HepG2 (cell line): ENCODE measurements at regions not wholly inside any gene's neighbourhood (a gene's known extent, or its start where the extent isn't known, plus 50 kb on each side); places are given as distances from the start of the nearest gene placed in this dataset.

Experiments
- ATAC-seq: fragments of 200-7000 bp; cut with Tn5 transposase; 3 replicates; pipeline ENCODE4 v1.9.1; 2020; ENCODE audit warnings: mild to moderate bottlenecking, moderate library complexity
- BruUV-seq: library from RNA; stranded (reverse); fragments of 400-500 nt; replicated peaks from 2 replicates; lab custom pipeline; 2021; lab: Mats Ljungman, UMichigan
- CTCF ChIA-PET: fragments of 300-600 bp; formaldehyde crosslinking; extraction: SDS; loops from one replicate; lab custom pipeline; 2021; ENCODE audit warnings: low total read pairs, inconsistent platforms, low intra/inter-chr PET ratio; lab: Yijun Ruan, JAX
- POLR2A ChIA-PET: fragments of 350-600 bp; sonication (Branson Sonifier 250); formaldehyde crosslinking; loops from one replicate; lab custom pipeline; 2020; ENCODE audit warnings: antibody characterized with exemption, inconsistent platforms; lab: Yijun Ruan, JAX
- DNase-seq: peaks from one replicate; pipeline ENCODE4 v3.0.0-alpha.2; 2015; ENCODE audit warnings: low spot score
- FAIRE-seq: peaks from 3 replicates; lab custom pipeline; 2011; peaks lifted over from hg19 to GRCh38; lab: Jason Lieb, UNC
- H2AFZ ChIP-seq: one replicate; pipeline ENCODE4 v1.6.1; 2011; ENCODE audit warnings: low read length, inconsistent platforms
- H3K27ac ChIP-seq: fragments of 300-600 bp; 3 replicates; pipeline ENCODE4 v1.8.0; 2011; ENCODE audit warnings: mixed run types, mild to moderate bottlenecking, mixed read lengths, low read length, inconsistent platforms; ENCODE audit not compliant: insufficient read depth; ENCODE audit errors: extremely low read length
- H3K27me3 ChIP-seq, 2 experiments: fragments of 200-600 bp in 1 of 2; 2 replicates in 1 of 2; 3 replicates in 1 of 2; pipeline versions ENCODE4 v1.6.0 to v1.8.0; 2011; ENCODE audit warnings: low read length in 2 of 2, mild to moderate bottlenecking in 2 of 2, moderate library complexity in 2 of 2, inconsistent platforms in 1 of 2; ENCODE audit not compliant: insufficient read depth in 2 of 2, control insufficient read depth in 1 of 2
- H3K36me3 ChIP-seq, 2 experiments: fragments of 200-600 bp in 1 of 2; replicated peaks in 1 of 2; 2 replicates in 1 of 2; 3 replicates in 1 of 2; pipeline versions ENCODE4 v1.5.1 to v1.8.0; 2011; ENCODE audit warnings: low read length in 2 of 2, inconsistent platforms in 1 of 2; ENCODE audit not compliant: insufficient read depth in 2 of 2, control insufficient read depth in 1 of 2
- H3K4me1 ChIP-seq: 2 replicates; pipeline ENCODE4 v1.5.1; 2012; ENCODE audit warnings: low read length, inconsistent platforms; ENCODE audit not compliant: insufficient read depth
- H3K4me2 ChIP-seq: 2 replicates; pipeline ENCODE4 v1.6.0; 2011; ENCODE audit warnings: low read depth, low read length, inconsistent platforms
- H3K4me3 ChIP-seq, 3 experiments: fragments of 200-600 bp in 1 of 3; sonication (generic), shearing (Covaris generic) in 1 of 3; replicated peaks in 1 of 3; 2 replicates each; pipeline ENCODE4 v1.5.1; 2011 to 2016; ENCODE audit warnings: low read length in 3 of 3, inconsistent platforms in 2 of 3, low read depth in 2 of 3, mild to moderate bottlenecking in 2 of 3, control low read depth in 1 of 3, mixed read lengths in 1 of 3; ENCODE audit not compliant: insufficient read depth in 1 of 3
- H3K79me2 ChIP-seq: one replicate; pipeline ENCODE4 v1.6.1; 2011; ENCODE audit warnings: low read length, inconsistent platforms; ENCODE audit not compliant: insufficient read depth
- H3K9ac ChIP-seq: 2 replicates; pipeline ENCODE4 v1.6.0; 2011; ENCODE audit warnings: mild to moderate bottlenecking, low read depth, low read length, inconsistent platforms; ENCODE audit not compliant: insufficient read depth
- H3K9me3 ChIP-seq: 2 replicates; pipeline ENCODE4 v1.5.1; 2012; ENCODE audit warnings: mild to moderate bottlenecking, low read length
- H4K20me1 ChIP-seq: 2 replicates; pipeline ENCODE4 v1.6.0; 2011; ENCODE audit warnings: inconsistent platforms, mild to moderate bottlenecking, low read length, moderate library complexity; ENCODE audit not compliant: insufficient read depth
- ARHGAP35 ChIP-seq: sonication (generic); formaldehyde crosslinking; IDR thresholded peaks from 2 replicates; pipeline ENCODE4 v1.9.0; 2022; ENCODE audit warnings: mild to moderate bottlenecking, inconsistent platforms, moderate library complexity, missing genetic modification reagents, borderline replicate concordance
- CENPBD1 ChIP-seq: sonication (generic); formaldehyde crosslinking; IDR thresholded peaks from 2 replicates; pipeline ENCODE4 v1.8.0; 2022; ENCODE audit warnings: missing genetic modification reagents, low read depth, mild to moderate bottlenecking, borderline replicate concordance
- NR1H2 ChIP-seq: sonication (generic); formaldehyde crosslinking; IDR thresholded peaks from 2 replicates; pipeline ENCODE4 v1.8.1; 2022; ENCODE audit warnings: low read depth, missing genetic modification reagents, borderline replicate concordance
- RARA ChIP-seq: IDR thresholded peaks from 2 replicates; pipeline ENCODE4 v1.6.1; 2016; ENCODE audit warnings: missing genetic modification reagents, missing compliant biosample characterization
- ZBTB42 ChIP-seq: sonication (generic); formaldehyde crosslinking; IDR thresholded peaks from 2 replicates; pipeline ENCODE4 v1.5.0; 2020; ENCODE audit warnings: mild to moderate bottlenecking, missing genetic modification reagents
- ZFX ChIP-seq: sonication (generic); formaldehyde crosslinking; IDR thresholded peaks from 2 replicates; pipeline ENCODE4 v1.4.0; 2020; ENCODE audit warnings: mild to moderate bottlenecking, low read depth, missing genetic modification reagents, moderate library complexity
- ZNF18 ChIP-seq: sonication (generic); formaldehyde crosslinking; IDR thresholded peaks from 2 replicates; pipeline ENCODE4 v1.8.0; 2022; ENCODE audit warnings: mild to moderate bottlenecking, missing genetic modification reagents; ENCODE audit not compliant: insufficient replicate concordance
- ZNF577 ChIP-seq: sonication (generic); formaldehyde crosslinking; IDR thresholded peaks from 2 replicates; pipeline ENCODE4 v1.4.0; 2020; ENCODE audit warnings: mild to moderate bottlenecking, low read depth, missing genetic modification reagents, borderline replicate concordance
- WGBS: methylation state at CpG from one replicate; pipeline ENCODE4 v1.1.6; 2017; ENCODE audit warnings: low lambda C conversion rate; 5-methylcytosine and 5-hydroxymethylcytosine counted together
- in situ Hi-C: cut with HindIII; loops from 2 replicates; pipeline ENCODE4 v1.10.0; 2017; ENCODE audit warnings: low pct_unique_long_range_greater_than_20kb; ENCODE audit not compliant: extremely low pct_ligation_motif_present
- intact Hi-C: fragments of 100-400 bp; cut with micrococcal nuclease; formaldehyde crosslinking; loops from one replicate; pipeline ENCODE4 v1.10.0; 2022; ENCODE audit not compliant: unreplicated experiment
- TF ChIP-seq, protein P1 (sequence below): sonication (generic); formaldehyde crosslinking; IDR thresholded peaks from 2 replicates; pipeline ENCODE4 v1.4.0; 2020; ENCODE audit warnings: mild to moderate bottlenecking, missing genetic modification reagents

GRCh38 chr18:67131498-67131897, 385.0 kb downstream of the DSEL start:
- H3K27me3 ChIP-seq, result no peaks in the 10 kb centered on the region
- 0% methylated on average over 1 of the region's 1 CpG for WGBS

More at GRCh38 chr18:67131498-67131897, 385.0 kb downstream of the DSEL start:
- no peak overlapping the region for H2AFZ ChIP-seq
- H3K4me2 ChIP-seq, result no peak overlapping the region
- no peaks in the 10 kb centered on the region for H4K20me1 ChIP-seq
- H3K36me3 ChIP-seq, result no peaks in the 10 kb centered on the region
- FAIRE-seq (no peak), ATAC-seq (no peak), DNase-seq (no peak)
- POLR2A ChIA-PET, result no interaction called here
- no peaks in the 10 kb centered on the region for H3K4me1 ChIP-seq
- no peak overlapping the region for H3K4me3 ChIP-seq
- CTCF ChIA-PET, result no interaction called here
- no peaks in the 10 kb centered on the region for H3K9me3 ChIP-seq
- intact Hi-C loops, result no loop called here
- TF ChIP-seq NR1H2 (CRISPR knock-in tag) (no peak), ZNF577 (no peak), RARA (CRISPR knock-in tag) (no peak), ZFX (CRISPR knock-in tag) (no peak), ZBTB42 (CRISPR knock-in tag) (no peak), ARHGAP35 (CRISPR knock-in tag) (no peak), ZNF18 (CRISPR knock-in tag) (no peak), CENPBD1 (CRISPR knock-in tag) (no peak)
- TF ChIP-seq, protein P1, sequence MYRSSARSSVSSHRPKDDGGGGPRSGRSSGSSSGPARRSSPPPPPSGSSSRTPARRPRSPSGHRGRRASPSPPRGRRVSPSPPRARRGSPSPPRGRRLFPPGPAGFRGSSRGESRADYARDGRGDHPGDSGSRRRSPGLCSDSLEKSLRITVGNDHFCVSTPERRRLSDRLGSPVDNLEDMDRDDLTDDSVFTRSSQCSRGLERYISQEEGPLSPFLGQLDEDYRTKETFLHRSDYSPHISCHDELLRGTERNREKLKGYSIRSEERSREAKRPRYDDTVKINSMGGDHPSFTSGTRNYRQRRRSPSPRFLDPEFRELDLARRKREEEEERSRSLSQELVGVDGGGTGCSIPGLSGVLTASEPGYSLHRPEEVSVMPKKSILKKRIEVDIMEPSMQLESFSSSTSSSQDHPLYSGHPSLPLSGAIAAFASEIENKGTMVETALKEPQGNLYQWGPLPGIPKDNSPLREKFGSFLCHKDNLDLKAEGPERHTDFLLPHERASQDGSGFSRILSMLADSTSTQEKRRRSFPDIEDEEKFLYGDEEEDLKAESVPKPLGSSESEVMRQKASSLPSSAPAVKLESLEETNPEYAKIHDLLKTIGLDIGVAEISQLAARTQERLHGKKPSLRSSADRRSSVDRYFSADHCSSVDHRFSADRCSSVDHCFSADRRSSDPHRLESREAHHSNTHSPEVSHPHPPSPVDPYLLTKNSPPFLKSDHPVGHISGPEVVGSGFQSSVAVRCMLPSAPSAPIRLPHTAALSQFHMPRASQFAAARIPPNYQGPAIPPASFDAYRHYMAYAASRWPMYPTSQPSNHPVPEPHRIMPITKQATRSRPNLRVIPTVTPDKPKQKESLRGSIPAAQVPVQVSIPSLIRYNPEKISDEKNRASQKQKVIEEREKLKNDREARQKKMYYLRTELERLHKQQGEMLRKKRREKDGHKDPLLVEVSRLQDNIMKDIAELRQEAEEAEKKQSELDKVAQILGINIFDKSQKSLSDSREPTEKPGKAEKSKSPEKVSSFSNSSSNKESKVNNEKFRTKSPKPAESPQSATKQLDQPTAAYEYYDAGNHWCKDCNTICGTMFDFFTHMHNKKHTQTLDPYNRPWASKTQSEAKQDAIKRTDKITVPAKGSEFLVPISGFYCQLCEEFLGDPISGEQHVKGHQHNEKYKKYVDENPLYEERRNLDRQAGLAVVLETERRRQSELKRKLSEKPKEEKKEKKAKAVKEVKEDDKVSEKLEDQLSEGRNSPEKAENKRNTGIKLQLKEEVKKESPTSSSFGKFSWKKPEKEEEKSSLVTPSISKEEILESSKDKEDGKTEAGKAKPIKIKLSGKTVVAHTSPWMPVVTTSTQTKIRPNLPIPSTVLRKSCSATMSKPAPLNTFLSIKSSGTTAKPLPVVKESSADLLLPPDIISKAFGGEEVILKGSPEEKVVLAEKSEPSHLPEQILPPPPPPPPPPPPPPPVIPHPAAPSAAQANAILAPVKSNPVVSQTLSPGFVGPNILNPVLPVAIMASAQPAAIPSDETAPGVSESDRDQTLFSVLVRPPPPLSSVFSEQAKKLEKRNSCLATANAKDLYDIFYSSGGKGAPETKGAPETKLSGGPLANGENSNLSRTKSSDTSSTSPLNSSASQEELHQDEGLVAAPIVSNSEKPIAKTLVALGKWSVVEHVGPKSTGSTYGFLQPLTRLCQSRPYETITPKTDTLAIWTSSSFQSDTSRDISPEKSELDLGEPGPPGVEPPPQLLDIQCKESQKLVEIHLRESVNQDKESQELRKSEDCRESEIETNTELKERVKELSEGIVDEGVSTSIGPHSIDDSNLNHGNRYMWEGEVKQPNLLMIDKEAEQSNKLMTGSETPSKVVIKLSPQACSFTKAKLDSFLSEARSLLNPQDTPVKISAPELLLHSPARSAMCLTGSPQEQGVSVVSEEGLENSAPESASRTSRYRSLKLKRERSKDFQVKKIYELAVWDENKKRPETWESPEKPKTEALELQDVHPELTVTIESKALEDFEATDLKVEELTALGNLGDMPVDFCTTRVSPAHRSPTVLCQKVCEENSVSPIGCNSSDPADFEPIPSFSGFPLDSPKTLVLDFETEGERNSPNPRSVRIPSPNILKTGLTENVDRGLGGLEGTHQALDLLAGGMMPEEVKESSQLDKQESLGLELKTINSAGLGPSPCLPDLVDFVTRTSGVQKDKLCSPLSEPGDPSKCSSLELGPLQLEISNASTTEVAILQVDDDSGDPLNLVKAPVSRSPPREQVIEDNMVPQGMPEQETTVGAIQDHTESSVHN (CRISPR knock-in tag), result no peak
- H3K79me2 ChIP-seq, result no peaks in the 10 kb centered on the region
- in situ Hi-C loops, result no loop called here
- no peak overlapping the region for H3K27ac ChIP-seq
- BruUV-seq, result no TSS peak
- no peak overlapping the region for H3K9ac ChIP-seq
